ENCODE measurements at regions not wholly inside any gene's neighbourhood (a gene's known extent, or its start where the extent isn't known, plus 50 kb on each side); places are given as distances from the start of the nearest gene placed in this dataset.
"Not testable (repeated sequence)": the region's sequence is repeated elsewhere in the genome, so short reads cannot be mapped to it uniquely, and the experiment has no call there.

GRCh38 chr17:77562361-77562760 is 396.1 kb upstream of the TNRC6C start:
- DNase-seq = not testable (repeated sequence)

DNA sequence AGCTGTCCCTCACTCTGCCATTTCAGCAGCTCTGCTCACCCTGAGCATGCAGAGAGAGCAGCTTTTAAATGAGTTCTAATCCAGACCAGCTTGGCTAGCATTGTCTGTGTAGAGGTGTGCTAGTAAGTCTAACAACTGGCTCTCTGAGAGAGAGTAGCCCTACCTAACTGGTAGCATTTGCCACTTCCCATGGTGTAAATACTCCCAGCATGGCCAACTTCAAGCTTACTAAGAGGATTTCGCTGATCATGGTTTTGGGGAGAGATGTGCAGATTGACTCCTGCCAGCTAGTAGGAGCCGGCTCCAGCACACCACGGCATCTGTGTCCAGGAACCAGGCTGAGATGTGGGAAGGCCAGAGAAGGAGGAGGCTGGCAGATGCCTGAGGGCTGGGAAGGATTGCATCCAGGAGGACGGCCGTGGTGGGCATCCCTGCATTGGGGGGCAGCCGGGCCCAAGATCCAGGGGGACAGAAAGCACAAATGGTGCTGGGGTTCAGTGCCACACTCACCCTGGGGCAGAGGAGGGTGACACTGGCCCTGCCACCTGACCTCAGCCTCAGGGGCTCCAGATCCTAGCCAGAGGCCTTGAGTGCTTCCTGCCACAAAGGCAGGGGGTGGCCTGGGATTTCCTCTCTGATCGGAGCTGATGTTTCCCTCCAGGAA is 394.9 kb upstream of the TNRC6C start:
- DNase-seq = no peak

- no peak for DNase-seq
Measured at GRCh38 chr17:77564278-77564920, 394.1 kb upstream of the TNRC6C start.

DNA sequence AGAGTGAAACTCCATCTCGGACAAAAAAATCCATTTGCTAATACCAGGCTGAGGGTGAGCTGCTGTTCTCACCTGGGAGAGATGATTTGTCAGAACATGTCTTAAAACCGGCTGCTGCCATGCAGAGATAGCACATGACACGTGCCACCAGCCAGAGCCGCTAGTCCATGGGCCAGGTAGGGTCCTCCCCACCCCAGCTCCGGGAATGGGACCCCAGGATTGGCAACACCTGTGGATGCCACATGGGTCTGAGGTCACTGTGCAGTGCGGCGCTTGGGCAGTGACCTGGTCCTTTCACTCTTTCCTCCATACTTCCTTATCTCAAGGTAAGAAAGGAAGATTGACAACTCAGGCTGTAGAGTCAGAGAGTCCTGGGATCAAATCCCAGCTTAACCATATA is 393.3 kb upstream of the TNRC6C start:
- DNase-seq = no peak

GRCh38 chr17:77566151-77566550 is 392.4 kb upstream of the TNRC6C start:
- no peak for DNase-seq

DNA sequence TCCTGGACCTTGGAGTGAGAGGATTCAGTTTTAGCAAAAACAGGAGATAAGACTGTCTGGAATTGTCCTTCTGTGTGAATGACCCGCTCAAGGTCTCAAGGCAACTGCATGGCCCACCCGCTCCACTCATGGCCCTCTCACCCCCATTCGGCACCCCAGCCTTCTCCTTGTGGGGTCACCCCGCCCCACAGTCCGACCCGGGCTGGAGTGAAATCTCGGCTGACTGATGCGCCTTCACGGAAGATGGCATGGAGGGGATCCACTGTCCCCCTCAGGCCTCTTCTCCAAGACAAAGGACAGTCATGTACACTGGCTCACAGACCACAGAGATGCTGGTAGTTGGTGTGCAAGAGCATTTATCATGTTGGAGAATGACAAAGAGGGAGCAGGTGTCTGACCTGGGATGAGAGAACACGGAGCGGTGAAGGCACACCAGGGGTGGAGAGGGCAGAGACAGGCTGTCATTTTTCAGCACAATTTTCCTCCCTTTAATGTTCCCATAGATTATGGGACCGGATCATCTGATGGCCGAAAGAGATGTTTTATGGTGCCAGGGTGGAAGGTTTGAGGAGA is 391.9 kb upstream of the TNRC6C start:
- no peak for DNase-seq

DNA sequence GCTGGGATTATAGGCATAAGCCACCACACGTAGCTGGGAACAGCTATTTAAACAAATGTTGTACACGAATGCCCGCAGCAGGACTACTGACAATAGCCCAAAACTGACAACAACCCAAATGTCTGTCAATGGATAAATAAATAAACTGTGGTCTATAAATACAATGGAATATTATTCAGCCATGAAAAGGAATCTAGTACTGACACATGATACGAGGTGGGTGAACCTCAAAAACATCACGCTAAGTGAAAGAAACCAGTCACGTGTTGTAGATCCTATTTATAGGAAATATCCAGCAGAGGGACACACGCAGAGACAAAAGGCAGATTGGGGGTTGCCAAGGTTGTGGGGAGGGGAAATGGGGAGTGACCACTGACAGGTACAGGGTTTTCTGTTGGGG is 390.0 kb upstream of the TNRC6C start:
- DNase-seq = no peak

DNA sequence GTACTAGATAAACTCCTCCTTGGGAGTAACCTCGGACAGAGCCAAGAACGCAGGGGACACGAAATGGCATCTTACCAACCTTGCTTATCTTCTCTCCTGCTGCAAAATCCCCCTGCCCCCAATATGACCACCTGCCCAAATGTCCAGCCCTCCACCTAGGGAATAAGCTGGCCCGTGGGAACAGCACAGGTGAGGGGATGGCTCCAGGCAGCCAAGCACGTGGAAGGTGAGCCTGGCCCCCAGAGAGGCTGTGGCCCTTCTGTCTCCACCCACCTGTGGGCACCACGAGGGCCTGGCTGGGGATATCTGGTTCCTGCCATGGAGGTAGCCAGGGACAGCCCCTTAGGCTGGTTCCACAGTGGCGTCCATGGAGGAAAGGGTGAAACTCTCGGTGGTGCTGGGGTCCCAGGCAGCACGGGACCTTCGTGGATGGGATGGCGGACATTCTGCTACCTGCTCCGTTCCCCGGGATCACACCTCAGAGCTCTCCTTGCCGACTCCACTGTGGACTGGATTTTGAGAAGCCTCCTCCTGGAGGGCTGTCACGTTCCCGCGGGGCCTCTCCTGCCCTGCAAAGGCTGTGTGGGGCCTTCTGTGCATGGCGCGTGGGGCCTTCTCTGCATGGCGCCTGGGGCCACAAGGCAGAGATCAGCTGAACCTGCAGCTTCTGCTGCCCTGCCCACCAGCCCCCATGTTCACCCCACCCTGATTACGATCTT is 388.5 kb upstream of the TNRC6C start:
- DNase-seq = no peak

- no peak for DNase-seq
Measured at GRCh38 chr17:77570565-77570898, 388.0 kb upstream of the TNRC6C start.

GRCh38 chr17:77571155-77571981 is 387.1 kb upstream of the TNRC6C start:
- no peak for DNase-seq

- no peak for DNase-seq
Measured at GRCh38 chr17:77572065-77572601, 386.4 kb upstream of the TNRC6C start.

GRCh38 chr17:77572851-77573250 is 385.7 kb upstream of the TNRC6C start:
- DNase-seq = no peak

DNA sequence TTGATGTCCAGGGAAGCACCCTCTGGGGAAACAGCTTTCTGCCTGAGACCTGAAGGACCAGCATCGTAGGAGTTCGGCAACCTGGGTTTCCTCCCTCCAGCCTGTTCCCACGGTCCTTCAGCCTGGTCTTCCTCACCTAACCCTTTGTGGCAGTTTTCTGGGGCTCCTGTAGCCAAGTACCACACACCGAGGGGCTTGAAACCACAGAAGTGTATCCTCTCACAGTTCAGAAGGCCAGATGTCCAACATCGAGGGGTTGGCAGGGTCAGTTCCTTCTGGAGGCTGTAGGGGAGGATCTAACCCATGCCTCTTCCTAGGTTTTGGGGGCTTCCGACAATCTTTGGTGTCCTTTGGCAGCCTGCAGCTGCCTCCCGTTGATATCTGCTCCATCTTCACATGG is 381.0 kb upstream of the TNRC6C start:
- DNase-seq = no peak

GRCh38 chr17:77579131-77579530 is 379.4 kb upstream of the TNRC6C start:
- no peak for DNase-seq

DNA sequence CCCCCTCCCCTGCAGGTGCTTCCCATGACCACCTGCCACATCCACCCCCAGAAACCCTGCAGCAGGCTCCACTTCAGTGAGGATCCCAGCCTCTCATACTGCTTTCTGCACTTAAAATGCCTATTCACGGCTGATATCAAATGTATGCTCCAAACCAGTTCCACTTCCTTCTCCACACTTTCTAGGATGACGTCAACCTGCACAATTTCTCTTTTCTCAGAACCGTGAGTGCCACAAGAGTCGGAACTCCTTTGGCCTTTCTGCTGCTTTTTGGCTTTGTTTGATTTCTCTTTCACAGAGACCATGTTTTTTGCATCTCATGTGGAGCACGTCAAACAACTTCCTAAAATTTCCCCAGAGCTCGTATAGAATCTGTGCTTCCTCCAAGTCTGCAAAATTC is 378.8 kb upstream of the TNRC6C start:
- DNase-seq = no peak

DNA sequence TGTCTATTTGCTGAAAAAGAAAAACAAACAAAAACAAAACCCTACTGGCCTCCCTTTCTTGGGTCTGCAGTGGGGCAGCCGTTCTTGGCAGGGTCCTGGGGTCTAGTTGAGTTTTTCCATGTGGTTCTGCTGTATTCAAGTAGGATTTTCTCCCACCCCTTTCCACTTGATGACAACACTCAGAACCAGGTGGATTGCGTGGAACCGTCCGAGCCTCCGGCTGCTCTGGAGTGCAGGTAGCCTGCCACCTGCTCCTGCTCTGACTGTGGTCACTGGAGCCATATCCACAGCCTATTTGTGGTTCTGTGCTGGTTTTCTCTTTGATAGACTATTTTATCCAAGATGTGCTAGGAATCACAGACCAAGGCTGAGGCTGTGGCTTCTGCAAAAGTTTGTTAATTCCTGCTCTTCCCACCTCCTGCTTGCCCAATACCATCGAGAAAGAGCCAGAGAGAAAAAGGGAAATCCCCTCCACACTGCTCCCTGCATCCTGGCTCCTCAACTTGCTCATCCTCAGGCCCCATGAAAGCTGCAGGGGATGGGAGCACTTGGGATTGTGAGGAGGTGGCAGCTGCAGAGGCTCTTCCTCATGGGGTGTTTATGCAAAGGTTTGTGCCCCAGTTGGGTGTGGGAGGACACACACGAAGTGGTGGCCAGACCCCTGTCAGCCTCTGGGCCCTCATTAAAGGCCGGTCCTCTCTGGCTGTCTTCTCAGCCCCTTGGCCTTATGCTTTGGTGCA is 377.8 kb upstream of the TNRC6C start:
- no peak for DNase-seq

DNA sequence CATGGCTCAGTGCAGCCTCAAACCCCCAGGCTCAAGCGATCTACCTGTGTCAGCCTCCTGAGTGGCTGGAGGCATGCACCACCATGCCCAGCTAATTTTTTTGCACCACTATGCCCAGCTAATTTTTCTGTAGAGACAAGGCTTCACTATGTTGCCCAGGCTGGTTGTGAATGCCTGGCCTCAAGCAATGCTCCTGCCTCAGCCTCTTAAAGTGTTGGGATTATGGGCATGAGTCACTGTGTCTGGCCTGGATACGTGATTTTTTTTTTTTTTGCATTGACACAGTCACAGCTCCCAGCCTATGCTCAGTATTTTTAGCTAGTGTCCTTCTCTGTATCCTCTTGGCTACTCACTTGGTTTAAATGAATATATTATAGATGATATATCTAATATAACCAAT is 377.0 kb upstream of the TNRC6C start:
- DNase-seq = no peak

- DNase-seq = no peak
Measured at GRCh38 chr17:77585142-77585860, 373.2 kb upstream of the TNRC6C start.

DNA sequence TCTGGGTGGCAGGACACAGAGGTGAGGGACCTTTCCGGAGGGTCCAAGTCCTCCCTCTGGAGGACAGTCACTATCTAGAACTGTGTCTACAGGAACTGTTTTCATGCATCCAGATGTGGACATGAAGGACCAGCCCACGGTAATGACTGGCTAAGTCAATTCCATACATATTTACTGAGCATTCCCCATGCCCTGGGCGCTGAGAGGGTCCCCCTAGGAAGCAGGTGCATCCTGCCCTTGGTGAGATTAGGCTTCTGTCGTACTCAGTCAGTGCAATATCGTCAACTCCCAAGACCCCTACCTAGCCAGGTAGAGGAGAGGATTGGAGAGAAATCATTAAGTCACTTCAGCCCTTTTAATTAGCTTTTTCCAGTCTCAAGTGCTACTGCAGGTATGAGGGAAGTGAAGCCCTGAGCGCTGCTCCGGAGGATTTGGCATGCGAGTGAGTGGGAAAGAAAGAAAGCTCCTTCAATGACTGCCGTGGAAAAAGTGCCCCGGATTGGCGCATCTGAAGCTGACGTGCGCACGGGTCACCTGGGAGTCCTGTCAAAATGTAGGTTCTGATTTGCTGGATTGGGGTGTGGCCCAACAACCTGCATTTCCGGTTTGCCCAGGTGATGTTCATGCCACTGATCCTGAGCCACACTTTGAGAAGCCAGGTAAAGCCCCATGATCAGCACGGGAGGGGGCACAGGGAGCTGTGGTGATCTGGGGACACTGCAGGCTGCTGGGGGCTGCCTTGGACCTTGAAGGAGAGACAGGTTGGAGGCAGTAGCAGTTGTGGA is 367.4 kb upstream of the TNRC6C start:
- DNase-seq = no peak

DNA sequence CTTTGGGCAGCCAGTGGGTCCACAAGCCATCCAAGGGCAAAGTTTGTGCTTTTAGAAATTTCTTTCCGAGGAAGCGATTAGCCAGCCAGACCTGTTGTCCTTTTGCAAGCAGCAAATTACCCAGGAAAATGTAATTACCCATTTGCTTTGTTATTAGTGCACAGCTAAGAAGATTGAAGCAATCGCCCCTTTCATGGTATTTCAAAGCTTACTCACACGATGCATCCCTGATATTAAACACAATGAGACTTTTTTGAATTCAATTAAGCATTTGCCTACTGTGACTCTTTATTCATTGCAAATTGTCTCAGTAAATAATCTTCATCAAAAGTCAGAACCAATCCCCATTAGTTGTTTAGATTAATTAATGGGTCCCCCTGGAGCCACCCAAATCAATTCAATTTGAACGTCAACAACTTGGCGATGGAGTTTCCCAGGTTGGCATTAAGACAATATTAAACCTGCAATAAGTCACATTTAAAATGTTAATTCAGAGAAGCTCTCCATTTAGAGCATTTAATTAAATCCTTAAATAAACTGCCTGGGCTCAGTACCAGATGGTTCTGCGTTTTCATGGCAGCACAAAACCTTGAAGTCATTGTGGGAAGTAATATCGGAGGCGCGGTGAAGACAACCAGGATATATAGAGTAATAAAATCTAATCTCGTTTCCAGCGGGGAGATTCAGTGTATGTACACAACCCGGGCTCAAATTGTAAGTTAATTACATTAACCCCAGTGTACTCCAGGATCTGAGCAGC is 366.2 kb upstream of the TNRC6C start:
- no peak for DNase-seq

All from NCI-H2029 (cell line).